Lower leg skin (tissue), 4 donors: ENCODE measurements at regions not wholly inside any gene's neighbourhood (a gene's known extent, or its start where the extent isn't known, plus 50 kb on each side); places are given as distances from the start of the nearest gene placed in this dataset.

Experiments
- DNase-seq, 2 donors: peaks; one replicate each; pipeline ENCODE4 v3.0.0-alpha.2; 2019; ENCODE audit warnings: low spot score in 2 of 2
- H3K4me3 ChIP-seq: fragments of 200-600 bp; sonication (generic); 2 replicates; pipeline ENCODE4 v1.5.1; 2017; ENCODE audit warnings: mild to moderate bottlenecking, low read depth; ENCODE audit not compliant: poor library complexity, severe bottlenecking
- POLR2A ChIP-seq, 2 donors: fragments of 450-650 bp; IDR thresholded peaks; one replicate each; pipeline ENCODE4 v1.6.1; 2016 to 2017; ENCODE audit warnings: antibody characterized with exemption in 2 of 2, mild to moderate bottlenecking in 1 of 2, moderate library complexity in 1 of 2
- WGBS, 2 donors: methylation state at CpG; one replicate each; pipeline ENCODE4 v1.1.5; 2018; 5-methylcytosine and 5-hydroxymethylcytosine counted together
- intact Hi-C: fragments of 100-400 bp; cut with DNase I; formaldehyde crosslinking; loops from one replicate; pipeline ENCODE4 v1.15.0; 2023; ENCODE audit warnings: low total_unique reads
- TF ChIP-seq, protein P1 (sequence below), 3 donors: fragments of 450-650 bp; IDR thresholded peaks; one replicate each; pipeline ENCODE4 v1.5.1; 2016; ENCODE audit warnings: antibody characterized with exemption in 3 of 3, mild to moderate bottlenecking in 3 of 3, moderate library complexity in 2 of 3

DNA sequence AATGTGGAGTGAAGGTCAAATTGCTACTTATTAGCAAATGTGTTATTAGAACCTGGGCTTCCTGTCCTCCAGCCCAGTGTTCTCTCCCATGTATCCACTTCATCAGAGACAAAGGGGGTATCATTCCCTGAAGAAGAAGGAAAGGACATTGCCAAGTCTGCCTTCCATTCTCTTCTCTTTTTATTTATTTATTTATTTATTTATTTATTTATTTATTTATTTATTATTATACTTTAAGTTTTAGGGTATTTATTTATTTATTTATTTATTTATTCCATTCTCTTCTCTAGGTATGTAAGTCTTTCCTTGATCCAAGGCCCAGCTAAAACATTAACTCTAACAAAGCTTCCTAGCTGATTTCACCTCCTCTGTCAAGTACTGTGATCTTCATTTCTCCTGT, 277.8 kb upstream of the DNAJC19 start:
- TF ChIP-seq POLR2A (IDR thresholded peaks at IDR 0.05), result no peak
- TF ChIP-seq, protein P1, sequence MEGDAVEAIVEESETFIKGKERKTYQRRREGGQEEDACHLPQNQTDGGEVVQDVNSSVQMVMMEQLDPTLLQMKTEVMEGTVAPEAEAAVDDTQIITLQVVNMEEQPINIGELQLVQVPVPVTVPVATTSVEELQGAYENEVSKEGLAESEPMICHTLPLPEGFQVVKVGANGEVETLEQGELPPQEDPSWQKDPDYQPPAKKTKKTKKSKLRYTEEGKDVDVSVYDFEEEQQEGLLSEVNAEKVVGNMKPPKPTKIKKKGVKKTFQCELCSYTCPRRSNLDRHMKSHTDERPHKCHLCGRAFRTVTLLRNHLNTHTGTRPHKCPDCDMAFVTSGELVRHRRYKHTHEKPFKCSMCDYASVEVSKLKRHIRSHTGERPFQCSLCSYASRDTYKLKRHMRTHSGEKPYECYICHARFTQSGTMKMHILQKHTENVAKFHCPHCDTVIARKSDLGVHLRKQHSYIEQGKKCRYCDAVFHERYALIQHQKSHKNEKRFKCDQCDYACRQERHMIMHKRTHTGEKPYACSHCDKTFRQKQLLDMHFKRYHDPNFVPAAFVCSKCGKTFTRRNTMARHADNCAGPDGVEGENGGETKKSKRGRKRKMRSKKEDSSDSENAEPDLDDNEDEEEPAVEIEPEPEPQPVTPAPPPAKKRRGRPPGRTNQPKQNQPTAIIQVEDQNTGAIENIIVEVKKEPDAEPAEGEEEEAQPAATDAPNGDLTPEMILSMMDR (IDR thresholded peaks at IDR 0.05), result no peak
- no peak for DNase-seq
- intact Hi-C loops, result no loop called here
- no peak overlapping the region for H3K4me3 ChIP-seq

DNA sequence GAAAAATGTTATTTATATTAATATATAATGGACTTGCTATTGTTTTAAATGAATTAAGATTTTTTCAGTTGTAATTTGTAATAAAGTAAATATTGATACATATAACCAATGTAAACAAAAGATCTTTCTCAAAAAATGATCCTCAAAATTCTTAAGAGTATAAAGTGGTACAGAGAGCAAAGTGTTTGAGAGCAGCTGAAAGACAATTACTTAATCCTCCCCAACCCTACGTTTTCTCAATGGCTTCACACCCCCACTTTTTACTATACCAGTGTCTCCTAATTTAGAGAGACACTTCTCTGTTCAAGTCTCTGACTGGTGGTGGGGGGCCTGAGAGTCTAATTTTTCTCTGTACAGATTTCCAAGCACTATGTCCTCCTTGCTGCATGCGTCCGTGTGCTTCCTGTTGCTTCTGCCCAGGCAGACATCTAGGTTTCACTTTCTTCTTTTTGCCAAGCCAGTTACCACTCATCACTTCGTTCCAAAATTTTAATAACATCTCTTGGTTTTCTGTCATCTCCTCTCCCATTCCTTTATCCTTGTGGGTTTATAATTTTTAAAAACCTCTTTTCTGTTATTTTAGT, 276.3 kb upstream of the DNAJC19 start:
- TF ChIP-seq, protein P1 (IDR thresholded peaks at IDR 0.05), result no peak
- TF ChIP-seq POLR2A (IDR thresholded peaks at IDR 0.05), result no peak
- H3K4me3 ChIP-seq, result no peak overlapping the region
- intact Hi-C loops, result no loop called here
- no peak for DNase-seq
- 34 to 45% methylated on average over 4 of the region's 4 CpGs for WGBS, 2 donors

DNA sequence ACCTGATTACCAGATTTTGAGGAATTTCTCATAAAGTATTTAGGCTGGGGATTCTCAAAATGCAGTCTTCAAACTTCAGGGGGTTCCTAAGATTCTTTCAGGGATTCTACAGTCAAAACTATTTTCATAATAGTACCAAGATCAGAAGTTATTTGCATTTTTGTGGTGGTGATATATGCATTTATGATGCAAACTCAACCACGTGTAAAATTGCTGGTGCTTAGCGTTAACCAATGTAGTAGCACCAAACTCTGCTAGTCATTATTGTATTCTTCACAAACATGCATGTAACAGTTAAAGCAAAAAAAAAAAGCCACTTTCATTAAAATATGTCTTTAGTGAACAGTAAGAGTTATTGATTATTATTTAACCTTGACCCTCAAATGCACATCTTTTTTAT, 274.9 kb upstream of the DNAJC19 start:
- WGBS, 2 donors, result 82 to 84% methylated on average over 2 of the region's 2 CpGs
- intact Hi-C loops, result no loop called here
- H3K4me3 ChIP-seq, result no peak overlapping the region
- TF ChIP-seq POLR2A (IDR thresholded peaks at IDR 0.05), result no peak
- TF ChIP-seq, protein P1 (IDR thresholded peaks at IDR 0.05), result no peak
- DNase-seq, result no peak

DNA sequence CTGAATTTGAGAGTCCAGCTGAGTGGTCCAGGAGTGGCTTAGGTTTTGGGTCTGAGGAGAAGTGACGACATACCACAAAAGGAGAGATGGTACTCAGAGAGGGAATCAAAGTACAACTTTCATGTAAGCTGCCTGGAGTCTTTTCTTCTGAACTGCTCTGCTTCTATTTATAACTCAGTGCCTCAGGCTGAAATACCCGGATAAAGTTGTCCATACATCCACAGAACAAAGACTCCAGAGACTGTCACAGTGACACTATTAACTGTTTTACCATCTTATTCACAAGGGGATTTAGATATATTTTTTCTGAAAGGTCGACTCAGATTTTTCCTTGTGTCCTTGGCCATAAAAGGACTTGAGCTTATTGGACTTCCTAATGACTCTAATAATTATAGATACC, 264.3 kb upstream of the DNAJC19 start:
- 22 to 30% methylated on average over 3 of the region's 3 CpGs for WGBS, 2 donors
- H3K4me3 ChIP-seq, result no peak overlapping the region
- TF ChIP-seq, protein P1 (IDR thresholded peaks at IDR 0.05), result no peak
- TF ChIP-seq POLR2A (IDR thresholded peaks at IDR 0.05), result no peak
- no peak for DNase-seq
- intact Hi-C loops, result no loop called here

DNA sequence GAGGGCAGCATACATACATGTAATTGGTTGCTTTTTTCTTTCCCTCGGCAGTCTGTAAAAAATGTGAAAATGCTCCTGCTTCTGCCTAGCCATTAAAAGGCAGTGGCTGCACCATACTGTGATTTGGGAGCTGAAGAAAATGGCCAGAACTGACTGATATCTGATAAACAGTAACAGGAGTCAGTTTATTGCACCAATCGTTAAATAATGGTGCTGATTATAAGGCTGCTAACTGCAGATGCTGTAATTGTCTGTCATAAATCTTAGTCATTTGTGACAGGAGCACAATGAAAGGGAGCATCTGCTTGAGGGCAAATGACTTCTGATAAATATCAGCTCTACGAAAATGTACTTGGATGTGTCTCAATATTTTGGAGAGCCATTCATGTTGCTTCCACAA, 263.1 kb upstream of the DNAJC19 start:
- H3K4me3 ChIP-seq, result no peak overlapping the region
- 6 to 9% methylated on average over 3 of the region's 3 CpGs for WGBS, 2 donors
- no peak for TF ChIP-seq POLR2A (IDR thresholded peaks at IDR 0.05)
- TF ChIP-seq, protein P1 (IDR thresholded peaks at IDR 0.05), result no peak
- DNase-seq, result no peak
- intact Hi-C loops, result no loop called here

DNA sequence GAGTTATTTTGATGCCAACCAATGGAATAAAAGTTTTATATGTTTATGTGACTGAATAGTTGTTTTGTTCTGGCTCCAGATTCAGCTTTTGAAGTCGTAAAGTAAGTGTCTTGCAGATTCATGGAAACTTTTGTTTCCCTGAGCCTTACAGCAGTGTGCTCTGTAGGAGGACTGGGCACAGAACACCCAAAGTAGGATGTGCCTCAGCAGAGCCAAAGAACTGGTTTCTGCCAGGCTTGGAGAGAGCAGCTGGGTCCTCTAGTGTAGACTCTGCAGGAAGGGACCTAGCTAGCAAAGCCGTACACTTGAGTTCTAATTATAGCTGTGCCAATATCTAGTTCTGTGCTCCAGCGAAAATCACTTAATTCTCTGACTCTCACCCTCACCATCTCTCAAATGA, 261.2 kb upstream of the DNAJC19 start:
- no peak overlapping the region for H3K4me3 ChIP-seq
- no peak for DNase-seq
- 55 to 65% methylated on average over 3 of the region's 3 CpGs for WGBS, 2 donors
- intact Hi-C loops, result no loop called here
- no peak for TF ChIP-seq POLR2A (IDR thresholded peaks at IDR 0.05)
- TF ChIP-seq, protein P1 (IDR thresholded peaks at IDR 0.05), result no peak
